CD4-positive, alpha-beta T cell treated with Interleukin-12 subunit alpha and Interleukin-12 subunit beta, for 1 hour (primary cell): ENCODE measurements at regions not wholly inside any gene's neighbourhood (a gene's known extent, or its start where the extent isn't known, plus 50 kb on each side); places are given as distances from the start of the nearest gene placed in this dataset.
"Not testable (repeated sequence)": the region's sequence is repeated elsewhere in the genome, so short reads cannot be mapped to it uniquely, and the experiment has no call there.

Experiments
- DNase-seq: peaks from one replicate; pipeline ENCODE4 v3.0.0-alpha.2; 2020

GRCh38 chr14:71618716-71619115, 313.5 kb upstream of the RGS6 start:
- no peak for DNase-seq

GRCh38 chr14:71619472-71619871, 312.8 kb upstream of the RGS6 start:
- DNase-seq, result no peak

GRCh38 chr14:71620401-71620800, 311.8 kb upstream of the RGS6 start:
- DNase-seq, result no peak

GRCh38 chr14:71621276-71621675, 311.0 kb upstream of the RGS6 start:
- DNase-seq, result no peak

- DNase-seq, result no peak
These were observed 310.1 kb upstream of the RGS6 start for GRCh38 chr14:71621980-71622605.

- no peak for DNase-seq
These were observed 308.3 kb upstream of the RGS6 start for GRCh38 chr14:71623939-71624338.

- no peak for DNase-seq
These were observed 307.1 kb upstream of the RGS6 start for GRCh38 chr14:71625175-71625574.

GRCh38 chr14:71625891-71626701, 306.1 kb upstream of the RGS6 start:
- no peak for DNase-seq

- DNase-seq, result no peak
These were observed 303.8 kb upstream of the RGS6 start for GRCh38 chr14:71628433-71628832.

GRCh38 chr14:71629250-71629649, 303.0 kb upstream of the RGS6 start:
- DNase-seq, result no peak

GRCh38 chr14:71629765-71630492, 302.3 kb upstream of the RGS6 start:
- no peak for DNase-seq

- not testable (repeated sequence) for DNase-seq
These were observed 301.2 kb upstream of the RGS6 start for GRCh38 chr14:71631030-71631429.

GRCh38 chr14:71632440-71632946, 299.7 kb upstream of the RGS6 start:
- no peak for DNase-seq

GRCh38 chr14:71636076-71636475, 296.2 kb upstream of the RGS6 start:
- DNase-seq, result no peak

GRCh38 chr14:71636820-71637471, 295.3 kb upstream of the RGS6 start:
- no peak for DNase-seq

- DNase-seq, result no peak
These were observed 293.6 kb upstream of the RGS6 start for GRCh38 chr14:71638523-71639196.

- no peak for DNase-seq
These were observed 289.5 kb upstream of the RGS6 start for GRCh38 chr14:71642715-71643114.

GRCh38 chr14:71645656-71646055, 286.6 kb upstream of the RGS6 start:
- no peak for DNase-seq

GRCh38 chr14:71646518-71646917, 285.7 kb upstream of the RGS6 start:
- no peak for DNase-seq

- DNase-seq, result no peak
These were observed 285.0 kb upstream of the RGS6 start for GRCh38 chr14:71647086-71647784.

- DNase-seq, result no peak
These were observed 283.5 kb upstream of the RGS6 start for GRCh38 chr14:71648725-71649124.

- no peak for DNase-seq
These were observed 282.0 kb upstream of the RGS6 start for GRCh38 chr14:71650187-71650755.
